SK-N-SH (cell line): ENCODE measurements at regions not wholly inside any gene's neighbourhood (a gene's known extent, or its start where the extent isn't known, plus 50 kb on each side); places are given as distances from the start of the nearest gene placed in this dataset.

ENCODE experiments used
- CTCF ChIA-PET: fragments of 300-600, 350-600 bp; formaldehyde crosslinking; extraction: SDS; loops from one replicate; lab custom pipeline; 2021; lab: Yijun Ruan, JAX
- POLR2A ChIA-PET: fragments of 350-600 bp; sonication (Branson Sonifier 250); formaldehyde crosslinking; extraction: SDS; loops from one replicate; lab custom pipeline; 2020; ENCODE audit warnings: antibody characterized with exemption, inconsistent platforms; lab: Yijun Ruan, JAX
- DNase-seq: peaks from one replicate; pipeline ENCODE4 v3.0.0; 2012
- H2AFZ ChIP-seq: fragments of 200-600 bp; sonication (generic); 2 replicates; pipeline ENCODE4 v1.8.1; 2016; ENCODE audit warnings: antibody characterized with exemption, mild to moderate bottlenecking, low read depth
- H3F3A ChIP-seq: fragments of 200-600 bp; sonication (generic); replicated peaks from 2 replicates; pipeline ENCODE3; 2016; ENCODE audit warnings: antibody characterized with exemption, mild to moderate bottlenecking; ENCODE audit not compliant: insufficient read depth
- H3K27ac ChIP-seq, 2 experiments: fragments of 200-500 bp in 1 of 2; fragments of 200-600 bp in 1 of 2; sonication (Bioruptor generic) in 1 of 2; sonication (generic), shearing (Covaris generic) in 1 of 2; 2 replicates each; pipeline versions ENCODE4 v1.5.1 to v1.6.1; 2014 to 2016; ENCODE audit warnings: low read depth in 2 of 2, inconsistent platforms in 1 of 2, low read length in 1 of 2, mild to moderate bottlenecking in 1 of 2, mixed read lengths in 1 of 2
- H3K27me3 ChIP-seq: fragments of 200-600 bp; sonication (generic), shearing (Covaris generic); 2 replicates; pipeline ENCODE4 v1.6.1; 2016; ENCODE audit warnings: mixed run types; ENCODE audit not compliant: insufficient read depth
- H3K36me3 ChIP-seq, 2 experiments: fragments of 200-500 bp in 1 of 2; fragments of 200-600 bp in 1 of 2; sonication (Bioruptor generic) in 1 of 2; sonication (generic) in 1 of 2; replicated peaks in 1 of 2; 2 replicates each; pipeline versions ENCODE3 to v1.5.1; 2014 to 2016; ENCODE audit warnings: low read length in 1 of 2, mild to moderate bottlenecking in 1 of 2; ENCODE audit not compliant: insufficient read depth in 2 of 2, control insufficient read depth in 1 of 2
- H3K4me1 ChIP-seq, 2 experiments: fragments of 200-500 bp in 1 of 2; fragments of 200-600 bp in 1 of 2; sonication (Bioruptor generic) in 1 of 2; sonication (generic), shearing (Covaris generic) in 1 of 2; 2 replicates each; pipeline versions ENCODE4 v1.5.1 to v1.6.1; 2014 to 2016; ENCODE audit warnings: low read depth in 1 of 2, low read length in 1 of 2, mixed run types in 1 of 2; ENCODE audit not compliant: insufficient read depth in 2 of 2, control insufficient read depth in 1 of 2
- H3K4me2 ChIP-seq: fragments of 200-600 bp; sonication (generic), shearing (Covaris generic); 2 replicates; pipeline ENCODE4 v1.6.1; 2017; ENCODE audit warnings: mixed run types
- H3K4me3 ChIP-seq, 2 experiments: fragments of 200-500 bp in 1 of 2; fragments of 200-600 bp in 1 of 2; sonication (Bioruptor generic) in 1 of 2; sonication (generic), shearing (Covaris generic) in 1 of 2; 2 replicates each; pipeline versions ENCODE4 v1.5.1 to v1.8.1; 2014 to 2016; ENCODE audit warnings: low read depth in 2 of 2, inconsistent platforms in 1 of 2, low read length in 1 of 2, mild to moderate bottlenecking in 1 of 2, mixed read lengths in 1 of 2, moderate library complexity in 1 of 2
- H3K79me2 ChIP-seq: fragments of 200-600 bp; sonication (generic); 2 replicates; pipeline ENCODE4 v1.8.1; 2017; ENCODE audit warnings: mild to moderate bottlenecking; ENCODE audit not compliant: insufficient read depth
- H3K9ac ChIP-seq: fragments of 200-600 bp; sonication (generic); 2 replicates; pipeline ENCODE4 v1.6.1; 2017; ENCODE audit warnings: mixed run types
- H3K9me2 ChIP-seq: fragments of 200-600 bp; sonication (generic); 2 replicates; pipeline ENCODE4 v1.6.1; 2017; ENCODE audit warnings: mixed run types
- H3K9me3 ChIP-seq: fragments of 200-600 bp; sonication (generic); 2 replicates; pipeline ENCODE4 v1.6.1; 2017; ENCODE audit warnings: mixed run types, mild to moderate bottlenecking, moderate library complexity
- H4K20me1 ChIP-seq: fragments of 200-600 bp; sonication (generic); 2 replicates; pipeline ENCODE4 v1.6.1; 2017; ENCODE audit warnings: mild to moderate bottlenecking, mixed run types; ENCODE audit not compliant: insufficient read depth
- ELF1 ChIP-seq: IDR thresholded peaks from 2 replicates; pipeline ENCODE4 v1.4.0; 2012
- EP300 ChIP-seq, 2 experiments: IDR thresholded peaks; 2 replicates each; pipeline versions ENCODE4 v1.4.0 to v1.6.1; 2012; ENCODE audit warnings: borderline replicate concordance in 1 of 2, low read depth in 1 of 2, low read length in 1 of 2
- EZH2phosphoT487 ChIP-seq: fragments of 200-600 bp; sonication (generic); IDR thresholded peaks from 2 replicates; pipeline ENCODE4 v1.6.1; 2017; ENCODE audit warnings: low read depth, mixed run types, mild to moderate bottlenecking, antibody characterized with exemption, moderate library complexity, borderline replicate concordance
- FOXM1 ChIP-seq: IDR thresholded peaks from 2 replicates; pipeline ENCODE4 v1.4.0; 2012; ENCODE audit warnings: low read depth, mild to moderate bottlenecking
- GATA2 ChIP-seq: sonication (generic); formaldehyde crosslinking; IDR thresholded peaks from 2 replicates; pipeline ENCODE4 v1.5.0; 2020; ENCODE audit warnings: mild to moderate bottlenecking, missing genetic modification reagents
- JUND ChIP-seq: IDR thresholded peaks from 2 replicates; pipeline ENCODE4 v1.4.0; 2012
- MAX ChIP-seq: IDR thresholded peaks from 2 replicates; pipeline ENCODE4 v1.4.0; 2012; ENCODE audit warnings: low read depth
- MEF2A ChIP-seq: IDR thresholded peaks from 2 replicates; pipeline ENCODE4 v1.4.0; 2012; ENCODE audit warnings: low read depth, borderline replicate concordance
- MXI1 ChIP-seq: IDR thresholded peaks from 2 replicates; pipeline ENCODE4 v1.6.1; 2012; ENCODE audit warnings: mild to moderate bottlenecking, low read depth, low read length, improper control_type of control experiment
- NFIC ChIP-seq: IDR thresholded peaks from 2 replicates; pipeline ENCODE4 v1.4.0; 2012; ENCODE audit warnings: borderline replicate concordance
- NRF1 ChIP-seq: IDR thresholded peaks from 2 replicates; pipeline ENCODE4 v1.6.1; 2012; ENCODE audit warnings: low read depth, mild to moderate bottlenecking, low read length
- POLR2AphosphoS5 ChIP-seq: IDR thresholded peaks from 2 replicates; pipeline ENCODE4 v1.6.1; 2012; ENCODE audit warnings: low read depth, low read length
- RCOR1 ChIP-seq: fragments of 150-350 bp; IDR thresholded peaks from 2 replicates; pipeline ENCODE4 v1.6.1; 2017; ENCODE audit warnings: antibody characterized with exemption, low read length
- RXRA ChIP-seq: IDR thresholded peaks from 2 replicates; pipeline ENCODE4 v1.4.0; 2012; ENCODE audit warnings: low read depth, mild to moderate bottlenecking, borderline replicate concordance
- SIN3A ChIP-seq: IDR thresholded peaks from 2 replicates; pipeline ENCODE4 v1.6.1; 2012; ENCODE audit warnings: low read depth, mild to moderate bottlenecking, low read length, moderate library complexity, borderline replicate concordance
- SMC3 ChIP-seq: IDR thresholded peaks from 2 replicates; pipeline ENCODE4 v1.6.1; 2012; ENCODE audit warnings: low read depth, low read length, improper control_type of control experiment
- TCF12 ChIP-seq: IDR thresholded peaks from 2 replicates; pipeline ENCODE4 v1.4.0; 2012
- YY1 ChIP-seq: IDR thresholded peaks from 2 replicates; pipeline ENCODE4 v1.4.0; 2012; ENCODE audit warnings: low read depth, mild to moderate bottlenecking
- ZBTB33 ChIP-seq: IDR thresholded peaks from 2 replicates; pipeline ENCODE4 v1.4.0; 2012; ENCODE audit warnings: low read depth, borderline replicate concordance
- WGBS: methylation state at CpG from one replicate; pipeline ENCODE4 v1.1.6; 2017; ENCODE audit warnings: low lambda C conversion rate; 5-methylcytosine and 5-hydroxymethylcytosine counted together
- TF ChIP-seq, protein P1 (sequence below): IDR thresholded peaks from 2 replicates; pipeline ENCODE4; 2012
- TF ChIP-seq, protein P2 (sequence below): IDR thresholded peaks from 2 replicates; pipeline ENCODE4 v1.4.0; 2012; ENCODE audit warnings: low read depth, borderline replicate concordance

DNA sequence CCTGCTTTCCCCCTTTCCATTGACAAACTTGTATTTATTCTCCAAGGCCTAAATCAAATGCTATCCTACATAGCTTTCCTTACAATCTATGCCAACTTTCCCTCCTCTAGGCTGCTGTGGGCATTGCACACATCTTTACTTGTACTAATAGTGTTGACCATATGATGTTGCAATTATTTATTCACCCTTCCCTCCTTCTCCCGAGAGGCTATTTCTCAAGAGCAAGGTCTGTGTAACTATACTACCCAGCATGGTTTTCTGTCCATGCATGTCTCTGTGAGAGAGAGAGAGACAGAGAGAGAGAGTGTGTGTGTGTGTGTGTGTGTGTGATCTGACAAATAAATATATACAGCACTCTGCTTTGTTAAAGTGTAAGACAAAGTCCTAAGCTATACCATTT lies 63.8 kb downstream of the GTPBP8 start:
- DNase-seq = no peak
- no peaks in the 10 kb centered on the region for H4K20me1 ChIP-seq
- no peaks in the 10 kb centered on the region for H3K9me3 ChIP-seq
- no peaks in the 10 kb centered on the region for H3K27me3 ChIP-seq
- no peaks in the 10 kb centered on the region for H3K79me2 ChIP-seq
- H3K4me3 ChIP-seq = no peak overlapping the region
- H3K9ac ChIP-seq = no peak overlapping the region
- no peak overlapping the region for H2AFZ ChIP-seq
- WGBS = 15% methylated on average over 1 of the region's 1 CpG
- no peak overlapping the region for H3K4me2 ChIP-seq
- CTCF ChIA-PET = interaction anchor here (8.6 kb wide), 1 partner anchor 236 kb away, joined by 120 read pairs; no protein-coding TSS in a partner anchor
- H3F3A ChIP-seq = no peaks in the 10 kb centered on the region
- no peak for TF ChIP-seq FOXM1
- TF ChIP-seq, protein P1, sequence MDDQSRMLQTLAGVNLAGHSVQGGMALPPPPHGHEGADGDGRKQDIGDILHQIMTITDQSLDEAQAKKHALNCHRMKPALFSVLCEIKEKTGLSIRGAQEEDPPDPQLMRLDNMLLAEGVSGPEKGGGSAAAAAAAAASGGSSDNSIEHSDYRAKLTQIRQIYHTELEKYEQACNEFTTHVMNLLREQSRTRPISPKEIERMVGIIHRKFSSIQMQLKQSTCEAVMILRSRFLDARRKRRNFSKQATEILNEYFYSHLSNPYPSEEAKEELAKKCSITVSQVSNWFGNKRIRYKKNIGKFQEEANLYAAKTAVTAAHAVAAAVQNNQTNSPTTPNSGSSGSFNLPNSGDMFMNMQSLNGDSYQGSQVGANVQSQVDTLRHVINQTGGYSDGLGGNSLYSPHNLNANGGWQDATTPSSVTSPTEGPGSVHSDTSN = no peak
- no peak for TF ChIP-seq GATA2 (CRISPR knock-in tag)
- no peak for TF ChIP-seq JUND
- TF ChIP-seq NRF1 = no peak
- TF ChIP-seq TCF12 = no peak
- TF ChIP-seq NFIC = no peak
- no peak for TF ChIP-seq MXI1
- no peak for TF ChIP-seq RXRA
- TF ChIP-seq POLR2AphosphoS5 = no peak
- no peak for TF ChIP-seq SIN3A
- TF ChIP-seq MEF2A = no peak
- no peak for TF ChIP-seq ELF1
- TF ChIP-seq SMC3 = no peak
- no peak for TF ChIP-seq ZBTB33
- TF ChIP-seq, all 33 proteins: peak for 0
- H3K27ac ChIP-seq = no peak overlapping the region
- POLR2A ChIA-PET = no interaction called here
- H3K4me1 ChIP-seq = peaks cover 3 to 10% of the 10 kb centered on the region in 2 experiments; a peak in 3 of 4 replicates
- no peaks in the 10 kb centered on the region for H3K9me2 ChIP-seq
- H3K36me3 ChIP-seq = no peaks in the 10 kb centered on the region

DNA sequence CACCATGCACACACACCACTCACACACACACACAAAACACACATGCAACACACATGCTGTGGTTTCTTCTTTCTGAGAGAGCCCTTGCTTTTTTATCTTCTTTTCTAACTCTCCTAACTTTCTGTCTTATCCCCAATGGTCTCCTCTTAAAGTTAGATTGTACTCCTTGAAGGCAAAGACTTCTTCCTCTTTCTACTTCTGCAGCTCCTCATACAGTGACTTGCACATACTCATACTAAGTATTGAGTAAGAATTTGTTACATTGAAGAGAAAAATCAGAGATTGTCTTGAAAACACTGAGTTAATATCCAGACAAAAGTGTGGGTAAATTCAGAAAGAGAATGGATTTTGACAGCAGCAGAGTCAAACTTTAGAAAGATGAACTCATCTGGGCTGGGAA lies 64.4 kb downstream of the GTPBP8 start:
- ChIA-PET CTCF (interaction anchor here (1.3 to 8.6 kb wide), 2 partner anchors 20 to 235 kb away, joined by 4 to 120 read pairs; no protein-coding TSS in a partner anchor), POLR2A (no interaction called here)
- H3K36me3 ChIP-seq = no peaks in the 10 kb centered on the region
- no peaks in the 10 kb centered on the region for H3K9me2 ChIP-seq
- H3K27ac ChIP-seq = no peak overlapping the region
- no peaks in the 10 kb centered on the region for H3F3A ChIP-seq
- no peaks in the 10 kb centered on the region for H3K9me3 ChIP-seq
- H3K4me1 ChIP-seq = peaks cover 3 to 10% of the 10 kb centered on the region in 2 experiments; a peak in 3 of 4 replicates
- DNase-seq = no peak
- no peak overlapping the region for H3K4me3 ChIP-seq
- H3K27me3 ChIP-seq = no peaks in the 10 kb centered on the region
- H3K79me2 ChIP-seq = no peaks in the 10 kb centered on the region
- no peak overlapping the region for H3K9ac ChIP-seq
- no peak overlapping the region for H3K4me2 ChIP-seq
- H2AFZ ChIP-seq = no peak overlapping the region
- no peaks in the 10 kb centered on the region for H4K20me1 ChIP-seq
- TF ChIP-seq SMC3 (no peak), JUND (no peak), RCOR1 (no peak), EZH2phosphoT487 (no peak), ZBTB33 (no peak), POLR2AphosphoS5 (no peak), YY1 (no peak), FOXM1 (no peak), MAX (no peak), TCF12 (no peak), EP300 (IDR thresholded peaks at IDR 0.05; ENCODE audit: borderline replicate concordance in 1 of 2, low read depth in 1 of 2, low read length in 1 of 2) (no peak)
- TF ChIP-seq, protein P2, sequence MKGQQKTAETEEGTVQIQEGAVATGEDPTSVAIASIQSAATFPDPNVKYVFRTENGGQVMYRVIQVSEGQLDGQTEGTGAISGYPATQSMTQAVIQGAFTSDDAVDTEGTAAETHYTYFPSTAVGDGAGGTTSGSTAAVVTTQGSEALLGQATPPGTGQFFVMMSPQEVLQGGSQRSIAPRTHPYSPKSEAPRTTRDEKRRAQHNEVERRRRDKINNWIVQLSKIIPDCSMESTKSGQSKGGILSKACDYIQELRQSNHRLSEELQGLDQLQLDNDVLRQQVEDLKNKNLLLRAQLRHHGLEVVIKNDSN = no peak
- TF ChIP-seq, protein P1 = no peak
